ENCODE measurements at regions not wholly inside any gene's neighbourhood (a gene's known extent, or its start where the extent isn't known, plus 50 kb on each side); places are given as distances from the start of the nearest gene placed in this dataset.
A peak's percentile ranks its signal among the peaks of the same experiment; 100 is the strongest.

DNA sequence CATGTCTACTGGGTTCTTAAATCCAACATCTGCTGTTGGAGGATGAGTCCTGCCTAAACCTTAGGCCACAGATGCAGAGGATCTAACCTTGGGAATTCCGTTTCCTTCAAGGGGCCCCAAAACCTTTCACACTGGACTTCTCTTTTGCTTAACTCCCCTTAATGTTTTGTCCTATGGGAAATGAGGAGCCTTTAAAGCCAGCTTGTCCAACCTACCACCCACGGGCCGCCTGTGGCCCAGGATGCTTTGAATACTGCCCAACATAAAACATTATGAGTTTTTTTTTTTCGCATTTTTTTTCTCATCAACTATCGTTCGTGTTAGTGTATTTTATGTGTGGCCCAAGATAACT is 157.2 kb upstream of the SLC1A4 start:
- no peak for DNase-seq

DNA sequence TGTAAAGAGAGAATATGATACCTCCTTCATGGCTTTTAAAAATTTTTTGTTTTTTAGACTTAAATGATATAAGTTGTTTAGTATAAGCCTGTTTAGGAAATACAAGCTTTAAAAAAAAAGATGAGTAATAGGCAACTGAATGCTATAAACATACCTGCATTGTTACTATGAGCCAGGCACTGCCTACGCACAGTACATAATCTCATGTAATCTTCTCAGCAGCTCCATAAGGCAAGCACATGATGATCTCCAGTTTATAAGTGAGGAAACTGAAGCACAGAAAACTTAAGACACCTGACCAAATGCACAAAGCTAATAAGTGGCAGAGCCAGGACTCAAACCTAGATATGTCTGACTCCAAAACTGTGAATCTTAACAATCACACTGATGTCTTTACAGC is 156.3 kb upstream of the SLC1A4 start:
- no peak for DNase-seq

DNA sequence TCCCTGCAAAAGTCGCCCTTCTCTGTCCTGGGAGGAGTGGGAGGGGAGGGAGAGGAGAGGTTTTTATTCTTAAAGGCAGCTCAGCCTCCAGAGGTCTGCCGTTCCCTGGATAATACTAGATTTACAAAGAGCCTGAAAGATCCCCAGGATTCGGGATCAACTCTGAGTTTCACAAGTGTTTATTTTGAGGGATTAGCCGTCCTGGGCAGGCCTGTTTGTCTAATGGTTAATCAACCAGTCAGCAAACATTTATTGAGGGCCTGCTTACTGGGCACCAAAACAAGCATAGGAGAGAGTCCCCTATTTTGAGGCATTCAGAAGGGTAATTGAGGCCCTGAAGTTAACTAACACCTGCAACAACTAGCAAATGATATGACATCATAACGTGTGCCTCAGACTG is 152.6 kb upstream of the SLC1A4 start:
- DNase-seq, result no peak

DNA sequence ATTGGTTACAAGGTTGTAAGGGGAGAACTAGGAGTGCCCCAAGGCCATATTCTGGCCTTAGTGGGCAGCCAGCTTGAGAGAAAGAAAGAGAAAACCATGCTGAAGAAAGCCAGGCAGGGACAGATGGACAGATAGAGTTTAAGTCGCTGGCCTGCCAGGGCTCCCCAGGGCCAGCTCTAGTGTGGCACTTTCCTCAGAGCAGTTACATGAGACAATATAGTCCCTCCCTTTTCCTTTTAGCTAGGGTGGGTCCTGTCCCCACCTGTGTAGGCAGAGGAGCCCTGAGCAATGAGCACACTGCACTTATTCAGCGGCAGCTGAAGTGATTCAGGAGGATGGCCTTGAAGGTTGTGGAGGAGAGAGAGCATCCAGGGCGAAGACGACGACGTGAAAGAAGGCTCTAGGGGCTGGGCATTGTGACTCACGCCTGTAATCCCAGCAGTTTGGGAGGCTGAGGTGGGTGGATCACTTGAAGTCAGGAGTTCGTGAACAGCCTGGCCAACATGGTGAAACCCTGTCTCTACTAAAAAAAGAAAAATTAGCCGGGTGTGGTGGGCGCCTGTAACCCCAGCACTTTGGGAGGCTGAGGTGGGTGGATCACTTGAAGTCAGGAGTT is 152.0 kb upstream of the SLC1A4 start:
- DNase-seq, result peak; percentile 73

DNA sequence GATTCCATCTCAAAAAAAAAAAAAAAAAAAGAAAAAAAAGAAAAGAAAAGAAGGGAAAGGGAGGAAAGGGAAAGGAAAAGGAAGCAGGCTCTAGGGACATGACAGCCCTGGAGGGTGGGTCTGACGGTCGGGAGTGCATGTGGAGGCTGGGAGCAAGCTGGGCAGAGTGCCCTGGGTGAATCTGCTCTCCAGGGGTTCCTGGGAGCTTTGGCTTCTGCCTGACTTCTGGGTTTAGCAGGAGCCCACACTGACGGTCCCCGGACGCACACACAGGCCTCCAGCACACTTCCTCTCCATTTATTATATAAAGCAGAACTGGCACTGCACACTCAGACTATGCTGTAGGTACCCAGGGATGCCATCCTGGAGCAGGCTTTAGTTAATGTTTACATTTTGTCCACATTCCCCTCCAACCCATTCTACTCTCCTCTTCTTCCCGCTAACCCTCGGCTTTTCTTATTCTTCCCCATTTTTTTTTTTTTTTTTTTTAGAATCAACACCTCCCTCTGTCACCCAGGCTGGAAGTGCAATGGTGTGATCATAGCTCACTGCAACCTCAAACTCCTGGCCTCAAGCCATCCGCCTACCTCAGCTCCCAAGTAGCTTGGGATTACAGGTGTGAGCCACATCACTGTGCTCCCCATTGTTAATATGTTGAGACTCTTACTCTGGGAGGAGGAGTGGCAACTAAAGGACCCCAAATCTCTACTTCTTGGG is 151.1 kb upstream of the SLC1A4 start:
- DNase-seq, result peak; percentile 69

DNA sequence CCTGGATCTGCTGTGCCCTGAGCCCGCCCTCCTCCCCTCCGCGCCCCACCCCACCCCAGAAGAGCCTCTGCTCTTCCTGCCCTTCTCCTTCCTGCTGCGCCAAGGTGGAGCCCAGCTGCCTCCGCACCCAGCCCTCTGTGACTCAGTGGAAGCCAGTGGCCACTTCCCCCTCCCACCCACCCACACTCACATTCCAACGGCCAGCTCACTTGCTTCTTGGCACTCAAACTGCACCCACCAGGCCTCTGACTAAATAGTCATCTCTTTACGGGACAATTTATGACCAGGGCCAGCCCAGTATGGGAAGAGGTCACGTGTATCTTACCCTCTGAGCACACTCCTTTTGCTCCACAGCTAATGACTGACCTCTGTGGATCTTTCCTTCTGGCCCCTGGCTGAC is 150.4 kb upstream of the SLC1A4 start:
- peak; percentile 95 for DNase-seq

DNA sequence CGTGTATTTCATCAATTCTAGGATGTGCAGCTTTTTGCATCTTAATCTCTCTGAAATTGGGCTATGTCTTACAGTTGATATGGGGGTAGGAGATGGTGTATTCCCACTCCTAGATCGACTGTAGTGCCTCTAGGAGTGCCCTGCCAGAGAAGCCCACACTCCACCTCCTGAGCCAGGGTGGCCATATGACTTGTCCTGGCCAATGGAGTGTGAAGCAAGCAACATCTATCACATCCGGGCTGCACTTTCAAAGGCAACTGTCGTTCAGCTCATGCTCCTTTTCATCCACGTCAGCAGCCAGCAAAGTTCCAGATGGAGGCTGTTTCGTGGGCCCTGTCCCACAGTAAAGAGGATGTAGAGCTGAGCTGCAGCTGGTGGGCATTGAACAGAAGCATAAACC is 149.4 kb upstream of the SLC1A4 start:
- DNase-seq, result peak; percentile 71

DNA sequence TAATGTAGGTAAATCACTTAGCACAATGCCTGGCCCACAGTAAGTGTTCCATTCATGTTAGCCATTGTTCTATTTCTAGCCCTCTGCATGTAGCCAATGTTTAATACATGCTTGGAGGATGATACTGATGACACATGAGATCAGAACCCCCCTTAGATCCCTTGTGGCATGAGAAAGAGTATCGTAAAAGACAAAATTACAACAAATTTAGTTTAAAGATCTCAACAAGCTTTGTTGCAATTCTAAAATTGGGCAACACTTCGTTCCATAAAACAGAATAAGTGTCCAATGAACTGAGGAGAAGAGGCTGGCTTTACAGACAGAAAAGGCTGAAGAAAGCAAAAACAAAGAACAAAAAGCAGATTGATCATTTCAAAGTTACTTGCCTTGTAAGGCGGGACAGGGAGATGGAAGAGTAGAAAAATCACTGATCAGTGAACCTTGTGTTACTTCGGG is 148.7 kb upstream of the SLC1A4 start:
- DNase-seq, result peak; percentile 57

DNA sequence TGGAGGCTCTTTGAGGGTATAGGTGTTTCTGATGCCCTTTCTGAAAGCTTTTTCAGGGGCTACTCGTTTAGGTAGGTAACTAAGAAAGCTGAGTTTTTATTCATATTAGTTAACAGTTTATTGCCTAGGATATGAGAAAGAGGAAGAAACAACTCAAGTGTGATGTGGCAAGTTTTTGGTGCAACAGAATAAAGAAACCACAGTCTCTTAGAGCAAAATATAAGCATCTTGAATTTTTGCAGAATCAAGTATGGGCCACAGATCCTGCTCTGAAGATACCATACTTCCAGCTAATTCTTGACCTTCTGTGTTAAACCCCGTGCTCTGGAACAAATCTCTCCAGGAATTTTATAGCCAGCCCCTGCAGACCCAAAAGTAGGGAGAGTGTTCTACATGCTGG is 147.7 kb upstream of the SLC1A4 start:
- peak; percentile 67 for DNase-seq

DNA sequence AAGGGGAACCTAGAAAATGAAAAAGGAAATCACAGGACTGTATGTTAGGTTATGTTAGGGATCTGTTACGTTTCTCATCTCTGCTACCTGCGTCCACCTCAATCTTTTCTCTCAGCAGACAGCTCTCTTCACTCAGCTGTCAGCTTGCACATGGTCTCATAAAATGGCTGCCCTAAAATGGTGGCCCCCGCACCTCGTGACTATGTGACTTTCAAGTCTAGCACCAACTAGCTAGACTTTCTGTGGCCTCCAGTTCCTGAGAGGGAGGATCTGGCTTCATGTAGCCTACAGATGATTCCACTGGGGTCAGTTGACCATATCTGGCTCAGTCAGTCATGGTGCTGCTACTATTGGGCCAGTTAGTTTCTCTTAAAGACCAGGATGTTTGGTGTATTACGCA is 147.2 kb upstream of the SLC1A4 start:
- no peak for DNase-seq

DNA sequence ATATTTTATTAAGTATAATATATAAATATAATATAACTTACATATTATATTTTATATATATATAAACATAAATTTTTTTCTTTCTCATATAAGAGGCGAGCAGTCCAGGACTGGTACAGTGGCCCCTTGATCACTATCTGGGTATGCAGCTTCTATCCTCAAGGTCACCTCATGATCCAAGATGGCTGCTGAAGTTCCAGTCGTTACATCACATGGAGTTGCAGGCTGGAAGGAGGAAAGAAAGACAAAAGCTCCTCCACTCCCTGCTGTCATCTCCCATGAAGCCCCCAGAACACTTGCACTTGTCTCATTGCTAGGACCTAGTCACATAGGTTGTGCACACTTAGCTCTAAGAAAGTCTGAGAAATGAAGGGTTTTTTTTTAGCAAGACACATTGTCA is 145.1 kb upstream of the SLC1A4 start:
- no peak for DNase-seq

DNA sequence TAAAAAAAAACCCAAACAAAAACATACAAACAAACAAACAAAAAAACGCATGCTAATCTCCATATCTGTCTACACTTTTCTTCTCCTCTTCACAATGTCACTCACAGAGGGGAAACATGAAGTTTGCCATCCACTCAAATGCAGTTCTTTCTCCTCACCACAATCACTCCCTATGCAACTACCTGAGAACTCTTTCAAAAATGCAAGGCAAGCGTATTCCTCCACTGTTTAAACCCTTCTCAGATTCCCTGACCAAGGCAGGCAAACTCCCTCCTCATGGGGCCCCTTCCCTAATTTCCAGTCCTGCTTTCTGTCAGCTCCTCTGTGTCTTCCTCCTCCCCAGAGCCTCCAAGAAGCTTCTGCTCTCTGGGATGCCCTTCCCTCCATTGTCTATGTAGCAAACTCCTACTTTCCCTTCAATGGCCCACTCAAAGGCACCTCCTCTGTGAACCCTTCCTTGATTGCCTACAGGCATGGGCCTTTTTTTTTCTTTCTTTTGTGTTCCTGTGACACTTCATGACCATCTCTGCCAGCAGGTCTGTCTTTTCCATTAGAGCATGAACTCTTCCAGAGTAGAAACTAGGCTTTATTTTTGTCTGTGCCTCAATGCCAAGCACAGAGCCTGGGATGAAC is 143.8 kb upstream of the SLC1A4 start:
- no peak for DNase-seq

DNA sequence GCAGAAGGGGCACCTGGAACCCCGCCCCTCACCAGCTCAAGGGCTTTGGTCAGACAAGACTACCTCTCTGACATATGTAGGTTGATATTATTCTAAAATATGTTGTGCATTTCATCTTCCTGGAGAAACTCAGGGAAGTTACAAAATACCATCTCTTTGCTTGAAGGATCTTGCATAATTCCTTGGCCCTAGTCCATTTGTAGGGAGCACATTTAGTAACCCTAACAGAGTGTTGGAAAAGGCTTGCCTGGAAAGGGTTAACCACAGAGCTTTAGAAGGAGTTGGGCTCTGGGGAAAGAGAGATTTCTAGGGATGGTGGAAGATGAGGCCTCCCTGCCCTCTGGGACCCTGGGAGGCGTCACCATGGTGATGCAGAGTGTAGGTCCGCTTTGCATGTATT is 143.0 kb upstream of the SLC1A4 start:
- peak; percentile 61 for DNase-seq

DNA sequence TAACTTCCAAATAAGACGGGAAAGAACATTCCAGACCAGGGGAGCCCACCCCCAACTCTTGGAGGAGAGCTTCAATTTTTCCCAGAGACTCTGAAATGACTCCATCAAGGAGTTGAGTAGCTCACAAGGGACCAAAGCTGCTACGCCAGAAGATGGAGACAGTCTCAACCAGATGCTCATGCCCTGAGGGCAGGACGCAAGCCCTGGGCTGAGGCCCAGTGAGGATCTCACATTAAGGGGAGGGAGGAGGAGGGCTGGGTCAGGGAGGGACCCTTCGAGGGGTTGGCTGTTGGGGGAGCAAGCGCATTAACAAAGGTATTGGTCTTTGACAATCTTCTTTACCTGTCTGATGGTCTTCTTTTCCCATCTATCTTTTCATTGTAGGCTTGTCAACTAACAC is 141.3 kb upstream of the SLC1A4 start:
- no peak for DNase-seq

DNA sequence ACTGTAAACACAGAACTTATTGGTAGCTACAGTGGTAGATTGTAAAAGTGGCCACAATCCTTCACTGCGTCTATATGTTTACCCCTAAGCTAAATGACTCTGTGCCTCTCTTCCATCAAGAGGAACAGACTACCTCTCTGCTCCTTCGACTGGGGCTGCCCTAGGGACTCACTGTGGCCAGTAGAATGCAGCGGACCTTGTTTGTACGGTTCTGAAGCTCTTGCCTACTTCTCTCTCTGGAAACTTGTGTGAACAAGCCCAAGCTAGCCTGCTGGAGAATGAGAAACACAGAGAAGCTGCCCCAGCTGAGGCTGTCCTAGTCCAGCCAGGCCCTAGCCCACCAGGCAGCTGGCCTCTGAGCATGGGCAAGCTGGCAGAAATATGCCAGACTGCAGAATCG is 140.8 kb upstream of the SLC1A4 start:
- no peak for DNase-seq

DNA sequence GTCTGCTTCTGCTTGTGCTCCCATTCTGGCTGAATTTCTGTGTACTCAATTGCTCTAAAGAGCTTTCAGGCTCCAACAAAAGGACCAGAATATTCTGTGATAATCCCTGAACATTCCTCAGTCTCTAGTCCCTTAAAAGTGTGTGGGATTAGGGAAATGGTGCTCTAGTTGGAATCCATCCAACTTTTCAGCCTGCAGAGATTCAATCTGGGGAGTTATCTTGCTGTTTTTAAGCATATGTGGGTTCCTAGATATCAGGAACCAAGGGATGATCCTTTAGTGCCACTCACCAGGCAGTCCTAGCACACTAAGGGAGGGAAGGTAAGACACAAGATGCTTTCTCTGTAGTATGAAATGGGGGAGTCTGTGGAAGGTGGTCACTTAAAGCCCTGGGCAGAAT is 140.3 kb upstream of the SLC1A4 start:
- DNase-seq, result no peak

DNA sequence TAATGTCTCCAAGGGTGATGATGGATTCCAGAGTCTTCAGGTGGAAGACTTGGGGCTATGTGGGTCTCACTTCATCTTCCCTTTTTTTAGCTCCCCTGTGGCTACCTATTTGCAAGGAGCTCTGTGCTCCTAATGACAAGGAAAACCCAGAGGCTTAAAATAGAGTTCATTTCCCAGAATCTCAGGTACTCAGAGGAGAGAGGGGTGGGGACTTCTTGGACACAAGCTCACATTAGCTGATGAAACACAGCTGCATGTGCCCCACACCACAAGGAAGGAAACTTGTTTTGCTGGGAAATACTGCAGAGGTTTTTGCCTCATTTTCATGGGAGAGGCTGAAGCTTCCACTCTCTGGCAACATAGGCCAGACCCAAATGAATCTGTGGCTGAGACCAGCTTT is 138.6 kb upstream of the SLC1A4 start:
- DNase-seq, result no peak

DNA sequence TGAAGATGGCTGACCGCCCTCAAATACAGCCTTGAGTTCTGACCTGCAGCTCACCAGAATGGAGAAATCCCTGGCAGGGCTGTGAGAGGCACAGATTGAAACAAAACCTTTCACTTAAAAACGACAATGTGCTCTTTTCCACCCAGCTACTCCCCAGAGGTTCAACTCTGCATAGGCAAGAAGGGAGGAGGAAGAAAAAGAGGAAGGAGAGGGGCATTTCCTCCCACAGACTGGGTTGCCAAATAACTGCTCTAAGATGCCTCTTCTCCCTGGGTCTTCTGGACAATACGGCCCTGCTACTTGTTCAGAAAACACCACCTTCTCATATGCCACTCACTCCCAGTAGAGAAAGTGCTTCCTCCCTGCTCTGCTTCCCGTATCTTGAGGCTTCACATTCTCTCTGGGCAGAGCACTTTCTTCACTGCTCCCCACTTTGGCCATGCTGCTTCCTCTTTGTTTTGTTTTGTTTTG is 136.4 kb upstream of the SLC1A4 start:
- peak; percentile 82 for DNase-seq

DNA sequence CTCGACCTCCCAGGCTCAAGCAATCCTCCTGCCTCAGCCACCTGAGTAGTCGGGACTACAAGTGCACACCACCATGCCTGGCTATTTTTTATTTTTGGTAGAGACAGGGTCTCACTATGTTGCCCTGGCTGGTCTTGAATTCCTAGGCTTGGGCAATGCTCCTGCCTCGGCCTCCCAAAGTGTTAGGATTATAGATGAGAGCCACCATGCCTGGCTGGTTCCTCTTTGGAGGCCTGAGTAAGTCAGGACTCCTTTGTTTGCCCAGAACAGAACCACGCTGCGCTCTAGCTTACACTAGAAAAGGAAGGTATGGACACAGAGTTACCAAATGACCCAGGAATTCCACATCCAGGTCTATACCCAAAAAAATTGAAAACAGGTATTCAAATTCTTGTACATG is 135.9 kb upstream of the SLC1A4 start:
- no peak for DNase-seq

DNA sequence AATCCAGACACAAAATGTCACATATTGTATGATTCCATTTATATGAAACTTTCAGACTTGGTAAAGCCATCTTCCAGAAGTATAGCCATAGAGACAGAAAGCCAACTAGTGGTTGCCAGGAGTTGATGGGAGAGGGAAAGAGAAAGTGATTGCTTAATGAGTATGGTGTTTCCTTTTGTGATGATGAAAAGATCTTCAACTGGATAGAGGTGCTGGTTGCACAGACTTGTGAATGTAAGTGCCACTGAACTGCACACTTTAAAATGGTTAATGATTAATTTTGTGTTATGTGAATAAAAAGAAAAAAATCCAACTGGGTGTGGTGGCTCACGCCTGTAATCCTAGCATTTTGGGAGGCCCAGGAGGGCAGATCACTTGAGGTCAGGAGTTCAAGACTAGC is 135.3 kb upstream of the SLC1A4 start:
- DNase-seq, result peak; percentile 79

DNA sequence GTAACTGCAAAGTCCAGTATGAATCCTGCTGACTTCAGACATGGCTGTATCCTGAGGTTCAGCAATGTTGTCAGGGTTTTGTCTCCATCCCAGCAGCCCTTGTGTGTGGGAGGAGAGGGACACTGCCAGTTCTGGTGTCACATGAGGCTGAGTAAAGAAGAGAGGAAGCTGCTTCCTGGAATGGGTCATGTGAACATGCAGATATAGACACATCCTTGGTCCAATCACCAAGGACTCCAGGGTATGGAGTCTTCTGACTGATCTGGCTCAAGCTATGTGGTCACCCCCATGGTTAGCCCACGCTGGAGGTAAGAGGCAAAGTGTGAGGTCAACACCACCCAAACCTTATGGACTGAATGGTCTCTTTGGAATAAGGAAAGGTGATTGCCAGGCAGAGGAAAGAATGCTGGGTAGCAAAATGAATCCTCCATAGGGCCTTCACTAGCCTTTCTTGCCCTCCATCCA is 134.4 kb upstream of the SLC1A4 start:
- DNase-seq, result peak; percentile 99

DNA sequence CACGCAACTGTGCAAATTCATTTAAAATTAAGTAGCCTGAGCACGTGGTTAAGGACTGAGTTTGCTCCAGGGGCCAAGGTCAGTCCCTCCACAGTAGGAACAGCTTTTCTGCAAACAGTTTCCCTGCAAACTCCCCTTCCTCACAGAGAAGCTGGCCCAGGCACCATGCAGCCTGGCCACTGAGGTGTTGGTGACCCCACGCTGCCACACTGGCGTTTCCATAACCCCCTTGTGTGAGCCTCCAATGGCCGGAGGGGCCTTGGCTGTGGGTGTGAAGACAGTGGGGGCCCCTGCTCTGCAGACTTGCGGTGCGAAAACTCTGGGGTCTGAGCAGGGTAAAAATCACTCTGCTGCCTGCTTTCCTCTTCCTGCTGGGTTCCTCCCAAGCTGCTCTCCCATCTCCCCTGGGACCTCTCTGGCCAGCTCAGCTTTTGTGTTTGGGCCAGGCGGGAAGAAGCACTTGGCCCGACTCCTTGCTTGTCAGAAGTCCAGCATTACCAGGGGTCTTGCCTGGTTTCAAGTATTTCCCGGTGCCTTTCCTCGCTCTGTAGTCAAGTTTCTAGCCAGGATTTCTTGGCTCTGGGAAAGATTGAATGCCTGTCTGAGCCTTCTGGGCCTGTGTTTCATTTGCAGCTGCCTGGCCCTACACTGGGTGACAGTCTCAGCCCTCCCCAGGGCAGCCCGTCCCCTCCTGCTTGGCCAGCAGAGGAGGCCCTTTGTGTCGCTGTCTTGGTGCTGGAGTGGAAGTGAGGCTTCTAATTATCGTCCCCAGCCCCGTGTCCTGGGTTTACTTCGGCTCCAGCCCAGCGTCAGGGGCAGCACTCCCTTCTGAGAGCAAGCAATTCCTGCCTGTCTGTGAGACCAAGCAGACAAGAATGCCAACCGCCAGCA is 131.4 kb upstream of the SLC1A4 start:
- DNase-seq, result no peak

Data from inflammatory macrophage treated with lipopolysaccharide for 4 hours (primary cell).